Prostate gland (tissue), 2 donors: ENCODE measurements at regions not wholly inside any gene's neighbourhood (a gene's known extent, or its start where the extent isn't known, plus 50 kb on each side); places are given as distances from the start of the nearest gene placed in this dataset.

Experiments
- DNase-seq: peaks from one replicate; pipeline ENCODE4 v3.0.0-alpha.2; 2019; ENCODE audit warnings: low spot score
- H3K27ac ChIP-seq, 2 donors: fragments of 200-600 bp; sonication (generic); 2 replicates each; pipeline ENCODE4 v1.5.1; 2017 to 2019
- H3K27me3 ChIP-seq: fragments of 200-600 bp; sonication (generic); replicated peaks from 2 replicates; pipeline ENCODE4 v1.5.1; 2019; ENCODE audit not compliant: insufficient read depth
- H3K36me3 ChIP-seq, 2 donors: fragments of 200-600 bp; sonication (generic); 1 replicate in 1 of 2; 2 replicates in 1 of 2; pipeline versions ENCODE4 v1.5.1 to v1.8.1; 2017 to 2019
- H3K4me1 ChIP-seq: fragments of 200-600 bp; sonication (generic); replicated peaks from 2 replicates; pipeline ENCODE4 v1.5.1; 2019
- H3K4me3 ChIP-seq, 2 donors: fragments of 200-600 bp; sonication (generic); 2 replicates each; pipeline ENCODE4 v1.5.1; 2017 to 2019
- H3K9me3 ChIP-seq: fragments of 200-600 bp; sonication (generic); 2 replicates; pipeline ENCODE4 v1.5.1; 2017
- CTCF ChIP-seq, 4 experiments: fragments of 200-600 bp in 2 of 4; fragments of 450-650 bp in 2 of 4; sonication (generic) in 2 of 4; IDR thresholded peaks; 1 replicate in 3 of 4; 2 replicates in 1 of 4; pipeline ENCODE4 v1.5.1; 2016 to 2019; ENCODE audit warnings: antibody characterized with exemption in 4 of 4, mild to moderate bottlenecking in 2 of 4, moderate library complexity in 2 of 4
- POLR2A ChIP-seq: fragments of 450-650 bp; IDR thresholded peaks from one replicate; pipeline ENCODE4 v1.6.1; 2016; ENCODE audit warnings: antibody characterized with exemption, mild to moderate bottlenecking
- POLR2AphosphoS5 ChIP-seq: sonication (generic); formaldehyde crosslinking; IDR thresholded peaks from one replicate; pipeline ENCODE4 v1.6.1; 2017; ENCODE audit warnings: antibody characterized with exemption
- WGBS: methylation state at CpG from one replicate; pipeline ENCODE4 v1.1.5; 2018; 5-methylcytosine and 5-hydroxymethylcytosine counted together
- intact Hi-C: fragments of 100-400 bp; cut with DNase I; formaldehyde crosslinking; loops from one replicate; pipeline ENCODE4 v1.14.2; 2022

DNA sequence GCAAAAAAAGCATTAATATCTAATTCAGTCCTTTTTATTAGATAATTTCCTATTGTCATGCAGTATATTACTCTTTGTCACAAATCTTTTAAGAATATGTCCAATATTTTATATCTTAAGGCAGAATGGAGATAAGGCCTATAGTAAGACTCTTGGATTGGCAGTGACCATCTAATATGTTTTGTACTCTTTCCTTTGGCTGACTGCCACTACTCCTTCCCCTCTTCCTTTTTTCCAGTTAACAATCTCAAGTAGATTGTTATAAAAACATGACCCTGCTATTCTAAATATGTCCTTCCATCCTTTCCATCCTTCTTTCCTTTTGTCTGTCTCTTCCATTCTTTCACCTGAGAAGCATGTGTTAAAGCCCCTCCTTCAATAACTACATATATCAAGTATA lies 92.8 kb upstream of the TMEM168 start:
- TF ChIP-seq CTCF (IDR thresholded peaks at IDR 0.05) (no peak), POLR2A (no peak), POLR2AphosphoS5 (no peak)
- Histone ChIP-seq H3K36me3 (no peaks in the 10 kb centered on the region), H3K27me3 (no peaks in the 10 kb centered on the region), H3K9me3 (no peaks in the 10 kb centered on the region), H3K27ac (no peak overlapping the region), H3K4me3 (no peak overlapping the region), H3K4me1 (no peaks in the 10 kb centered on the region)
- intact Hi-C loops = no loop called here
- DNase-seq = no peak

- no peak overlapping the region for H3K27ac ChIP-seq
- intact Hi-C loops = no loop called here
- WGBS = 87% methylated on average over 3 of the region's 3 CpGs
Measured at GRCh38 chr7:112882511-112882910, 92.3 kb upstream of the TMEM168 start.

DNA sequence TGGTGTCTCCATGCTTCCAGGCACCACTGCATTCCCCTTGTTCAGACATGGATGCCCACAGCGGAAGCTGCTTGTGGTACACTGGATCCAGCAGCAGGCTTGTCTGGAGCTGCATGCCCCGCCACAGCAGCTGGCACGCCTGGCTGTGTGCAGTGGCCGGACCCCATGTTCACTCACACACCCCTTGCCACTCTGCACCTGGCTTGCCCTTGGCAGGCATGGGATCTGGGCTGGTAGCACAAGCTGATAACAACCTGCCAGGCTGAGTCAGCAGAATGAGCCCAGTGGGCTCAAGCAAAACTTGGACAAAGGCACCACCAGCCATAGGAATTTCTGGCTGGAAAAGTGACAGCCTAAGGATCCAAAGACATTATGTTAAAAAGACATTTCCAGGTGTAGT lies 91.8 kb upstream of the TMEM168 start:
- Histone ChIP-seq H3K27ac (no peak overlapping the region), H3K36me3 (no peaks in the 10 kb centered on the region), H3K4me1 (no peaks in the 10 kb centered on the region), H3K27me3 (no peaks in the 10 kb centered on the region), H3K4me3 (no peak overlapping the region), H3K9me3 (no peaks in the 10 kb centered on the region)
- TF ChIP-seq CTCF (IDR thresholded peaks at IDR 0.05) (no peak), POLR2A (no peak), POLR2AphosphoS5 (no peak)
- no peak for DNase-seq
- intact Hi-C loops = no loop called here
- 97% methylated on average over 4 of the region's 4 CpGs for WGBS

More at GRCh38 chr7:112882511-112882910, 92.3 kb upstream of the TMEM168 start:
- H3K4me3 ChIP-seq = no peak overlapping the region
- DNase-seq = no peak
- no peaks in the 10 kb centered on the region for H3K4me1 ChIP-seq
- no peaks in the 10 kb centered on the region for H3K9me3 ChIP-seq
- H3K36me3 ChIP-seq = no peaks in the 10 kb centered on the region
- no peaks in the 10 kb centered on the region for H3K27me3 ChIP-seq
- no peak for TF ChIP-seq CTCF (IDR thresholded peaks at IDR 0.05)
- TF ChIP-seq POLR2A = no peak
- TF ChIP-seq POLR2AphosphoS5 = no peak

DNA sequence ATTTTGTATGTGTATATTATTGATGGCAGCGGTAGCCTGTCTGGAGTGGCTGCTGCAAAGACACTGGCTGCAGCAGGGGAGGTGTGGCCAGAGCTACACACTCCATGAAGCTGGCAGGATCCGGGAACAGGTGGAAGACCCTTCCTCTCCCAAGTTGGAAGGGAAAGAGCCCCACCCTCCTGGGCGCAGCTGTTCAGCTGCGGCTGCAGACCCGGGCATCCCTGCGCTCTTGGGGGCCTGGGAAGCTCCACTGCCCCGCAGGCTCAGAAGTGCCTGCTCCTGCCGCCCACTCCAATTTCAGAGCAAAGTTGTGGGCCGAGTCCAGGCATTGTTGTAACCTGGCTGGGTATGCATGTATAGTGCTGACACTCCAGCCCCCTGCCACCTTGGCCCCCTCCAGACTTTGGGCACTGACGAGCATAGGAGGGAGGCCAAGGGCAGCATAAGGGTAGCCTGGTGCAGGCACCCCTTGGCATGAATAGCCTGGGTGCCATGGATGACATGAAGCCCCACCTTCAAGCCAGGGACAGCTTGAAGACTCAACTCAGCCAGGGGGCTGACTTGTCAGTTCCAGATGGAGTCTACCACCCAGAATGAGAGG lies 90.7 kb upstream of the TMEM168 start:
- 88% methylated on average over 10 of the region's 10 CpGs for WGBS

More for the DNA sequence above, 90.7 kb upstream of the TMEM168 start:
- TF ChIP-seq CTCF (IDR thresholded peaks at IDR 0.05) (no peak), POLR2A (no peak), POLR2AphosphoS5 (no peak)
- Histone ChIP-seq H3K9me3 (no peaks in the 10 kb centered on the region), H3K4me1 (no peaks in the 10 kb centered on the region), H3K36me3 (no peaks in the 10 kb centered on the region), H3K4me3 (no peak overlapping the region), H3K27ac (no peak overlapping the region), H3K27me3 (no peaks in the 10 kb centered on the region)
- DNase-seq = no peak
- intact Hi-C loops = no loop called here
